AG20443 (cell line): ENCODE measurements at regions not wholly inside any gene's neighbourhood (a gene's known extent, or its start where the extent isn't known, plus 50 kb on each side); places are given as distances from the start of the nearest gene placed in this dataset.
"Not testable (repeated sequence)": the region's sequence is repeated elsewhere in the genome, so short reads cannot be mapped to it uniquely, and the experiment has no call there.

Experiments used
- DNase-seq: peaks from one replicate; pipeline ENCODE4 v3.0.0; 2012; ENCODE audit warnings: low spot score, mixed read lengths

DNA sequence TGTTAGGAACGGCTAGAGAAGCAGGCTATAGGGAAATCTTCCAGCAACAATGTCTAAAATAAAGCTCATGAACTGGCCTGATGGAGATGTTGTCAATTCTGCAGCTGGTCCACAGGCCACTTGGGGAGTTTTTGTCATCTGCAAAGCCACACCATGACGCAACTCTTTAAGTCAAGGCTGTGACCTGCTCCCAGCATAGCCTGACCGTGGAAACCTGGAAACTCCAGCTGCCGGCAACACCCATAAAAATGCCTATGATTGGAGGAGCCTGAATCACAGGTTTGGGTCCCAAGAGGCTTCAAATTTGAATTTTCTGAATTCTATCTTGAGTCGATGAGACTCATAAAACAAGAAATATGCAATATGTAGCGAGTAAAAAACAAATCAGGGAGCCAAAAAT lies 969.2 kb upstream of the PRKX start:
- DNase-seq: no peak

DNA sequence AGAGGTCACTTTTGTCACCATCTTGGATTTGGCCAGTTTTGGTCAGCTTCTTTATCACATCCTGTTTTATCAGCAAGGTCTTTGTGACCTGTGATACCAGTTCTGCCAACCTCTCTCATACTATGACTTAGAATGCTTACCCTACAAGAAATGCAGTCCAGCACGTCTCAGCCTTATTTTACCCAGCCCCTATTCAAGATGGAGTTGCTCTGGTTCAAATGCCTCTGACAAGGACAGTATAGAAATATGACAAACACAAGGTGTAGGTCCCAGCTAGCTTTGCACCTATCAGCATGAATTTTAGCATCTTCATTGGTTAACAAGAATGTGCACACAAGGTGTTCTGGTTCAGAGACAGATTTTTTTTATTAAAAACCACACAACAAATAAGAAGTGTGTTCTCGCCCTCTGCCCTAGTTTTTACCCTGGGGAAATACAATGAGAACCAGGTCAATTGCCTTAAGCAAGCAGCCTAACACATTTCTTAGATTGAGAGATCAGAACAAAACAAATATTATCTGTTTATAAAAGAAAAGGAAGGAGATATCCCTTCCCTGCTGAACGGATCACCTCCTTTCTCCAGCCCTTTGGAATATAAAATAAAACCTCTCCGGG lies 962.3 kb upstream of the PRKX start:
- no peak for DNase-seq

DNA sequence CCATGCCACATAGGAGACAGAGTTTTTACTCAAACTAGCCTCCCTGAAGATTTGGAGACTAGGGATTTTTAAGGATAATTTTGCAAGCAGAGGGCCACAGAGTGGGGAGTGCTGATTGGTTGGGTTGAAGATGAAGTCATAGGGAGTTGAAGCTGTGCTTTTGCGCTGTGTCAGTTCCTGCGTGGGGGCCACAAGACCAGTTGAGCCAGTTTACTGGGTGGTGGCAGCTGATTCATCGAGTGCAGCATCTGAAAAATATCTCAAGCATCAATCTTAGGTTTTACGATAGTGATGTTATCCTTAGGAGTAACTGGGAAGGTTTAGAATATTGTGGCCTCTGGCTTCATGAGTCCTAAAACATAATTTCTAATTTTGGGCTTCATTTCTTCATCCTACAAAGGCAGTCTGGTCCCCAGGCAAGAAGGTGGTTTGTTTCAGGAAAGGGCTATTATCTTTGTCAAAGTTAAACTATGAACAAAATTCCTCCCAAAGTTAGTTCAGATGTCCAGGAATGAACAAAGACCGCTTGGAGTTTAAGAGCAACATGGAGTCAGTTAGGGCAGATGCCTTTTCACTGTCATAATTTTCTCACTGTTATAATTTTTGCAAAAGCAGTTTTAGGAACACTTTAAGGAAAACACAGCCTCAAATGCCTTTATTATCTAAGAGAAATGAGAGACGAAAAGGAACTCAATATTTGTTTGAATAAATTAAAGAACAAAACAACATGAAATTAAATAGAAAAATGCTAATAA lies 960.8 kb upstream of the PRKX start:
- DNase-seq: no peak

DNA sequence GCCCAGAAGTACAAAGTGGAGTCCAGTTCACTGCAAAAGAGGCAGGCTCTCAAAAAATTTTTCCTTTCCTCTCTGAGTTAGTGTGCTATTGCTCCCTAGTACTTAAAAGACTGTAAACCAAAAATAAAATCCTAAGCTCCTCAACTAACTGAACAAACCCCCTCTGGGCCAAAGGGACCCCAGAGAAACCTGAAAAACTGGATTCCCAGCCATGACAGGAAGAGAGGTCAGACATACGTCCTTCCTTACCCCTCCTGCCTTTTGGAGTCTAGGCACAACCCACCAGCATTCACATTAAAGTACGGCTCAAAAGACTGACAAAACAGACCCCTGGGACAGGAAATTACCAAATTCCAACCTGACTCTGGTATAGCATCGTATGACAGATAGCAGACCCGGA lies 957.9 kb upstream of the PRKX start:
- no peak for DNase-seq

DNA sequence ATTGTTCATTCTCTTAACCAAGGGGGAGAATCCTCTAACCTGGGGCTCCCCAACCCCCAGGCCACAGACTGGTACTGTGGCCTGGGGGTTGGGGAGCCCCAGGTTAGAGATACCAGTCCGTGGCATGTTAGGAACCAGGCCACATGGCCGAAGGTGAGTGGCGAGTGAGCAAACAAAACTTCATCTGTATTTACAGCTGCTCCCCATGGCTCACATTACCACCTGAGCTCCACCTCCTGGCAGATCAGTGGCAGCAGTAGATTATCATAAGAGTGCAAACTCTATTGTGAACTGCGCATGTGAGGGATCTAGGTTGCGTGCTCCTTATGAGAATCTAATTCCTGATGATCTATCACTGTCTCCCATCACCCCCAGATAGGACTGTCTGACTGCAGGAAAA lies 957.2 kb upstream of the PRKX start:
- DNase-seq: no peak

DNA sequence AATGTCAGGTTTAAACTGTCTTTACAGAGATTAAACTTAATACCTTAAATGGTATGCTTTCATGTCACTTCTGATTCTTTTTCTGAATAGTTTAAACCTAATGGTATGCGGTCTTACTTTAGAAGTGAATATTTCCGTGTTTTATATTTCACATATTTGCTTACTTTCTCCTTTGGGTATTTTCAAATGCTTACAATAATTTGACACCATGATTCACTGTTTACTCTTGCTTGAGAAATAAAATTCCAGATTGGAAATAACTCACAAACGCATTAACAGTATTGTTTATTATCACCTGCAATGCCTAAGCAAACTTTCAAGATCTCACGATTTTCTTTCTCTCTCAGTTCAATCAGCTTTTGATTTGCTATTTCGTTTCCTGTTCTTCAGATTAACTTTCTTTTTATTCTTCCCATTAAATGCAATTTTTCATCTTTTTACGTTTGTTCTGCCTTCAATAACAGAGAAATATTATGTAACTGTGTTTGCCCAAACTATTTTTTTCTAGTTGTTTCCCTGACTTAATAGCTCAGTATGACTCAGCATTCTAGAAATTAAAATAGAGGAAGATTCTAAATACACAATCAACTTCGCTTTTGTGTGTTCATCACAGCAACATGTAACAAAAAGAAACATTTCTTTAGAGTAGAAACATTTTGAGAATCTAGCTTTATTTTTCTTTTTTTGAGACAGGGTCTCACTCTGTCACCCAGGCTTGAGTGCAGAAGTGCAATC lies 955.5 kb upstream of the PRKX start:
- no peak for DNase-seq

DNA sequence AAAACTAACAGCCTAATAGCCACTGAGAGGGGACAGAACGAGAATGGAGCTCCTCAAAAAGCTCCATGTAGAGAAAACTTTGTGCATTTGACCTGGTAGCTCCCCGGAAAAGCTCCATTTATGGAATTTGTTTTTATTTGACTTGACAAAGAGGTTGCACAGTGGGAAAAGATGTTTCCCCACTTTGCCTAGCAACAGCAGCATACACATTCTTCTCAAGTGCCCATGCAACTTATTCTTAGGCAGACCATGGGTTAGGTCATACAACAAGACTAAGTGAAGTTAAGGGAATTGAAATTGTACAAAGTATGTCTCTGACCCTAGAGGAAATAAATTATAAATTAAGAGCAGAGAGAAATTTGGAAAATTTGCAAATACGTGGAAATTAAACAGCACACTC lies 949.6 kb upstream of the PRKX start:
- DNase-seq: no peak

DNA sequence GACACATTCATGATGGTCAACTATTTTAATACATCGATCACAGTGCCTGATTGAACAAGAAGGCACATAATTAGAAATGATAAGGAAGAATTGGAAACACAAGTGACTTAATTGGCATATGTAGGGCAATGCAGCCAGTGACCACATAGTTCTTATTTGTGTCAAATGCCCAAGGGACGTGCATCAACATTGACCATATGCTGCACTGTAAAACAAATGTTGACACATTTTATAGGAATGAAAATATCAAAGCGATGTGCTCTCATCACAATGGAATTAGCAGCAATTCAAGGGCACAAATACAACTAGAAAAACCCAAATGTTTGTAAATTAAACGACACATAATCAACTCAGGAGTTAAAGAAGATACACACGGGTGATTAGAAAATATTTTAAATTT lies 948.3 kb upstream of the PRKX start:
- no peak for DNase-seq

DNA sequence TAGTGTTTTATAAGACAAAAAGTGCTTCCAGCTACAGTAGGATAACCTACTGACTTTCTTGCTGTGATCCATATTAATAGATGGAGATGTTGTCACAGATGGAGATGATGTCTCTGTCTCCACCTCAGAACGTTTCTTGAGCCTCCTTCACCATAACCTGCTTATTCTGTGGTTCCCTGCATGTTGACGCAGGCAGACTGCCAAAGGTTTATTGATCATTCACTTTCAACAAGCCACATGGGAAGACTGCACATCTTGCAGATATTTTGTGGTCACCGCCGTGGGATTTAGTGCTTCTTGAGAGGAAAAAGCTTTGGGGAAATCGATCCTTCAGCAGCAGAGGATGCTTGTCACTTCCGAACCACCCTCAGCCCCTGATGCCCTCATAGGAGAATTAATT lies 943.0 kb upstream of the PRKX start:
- DNase-seq: no peak

DNA sequence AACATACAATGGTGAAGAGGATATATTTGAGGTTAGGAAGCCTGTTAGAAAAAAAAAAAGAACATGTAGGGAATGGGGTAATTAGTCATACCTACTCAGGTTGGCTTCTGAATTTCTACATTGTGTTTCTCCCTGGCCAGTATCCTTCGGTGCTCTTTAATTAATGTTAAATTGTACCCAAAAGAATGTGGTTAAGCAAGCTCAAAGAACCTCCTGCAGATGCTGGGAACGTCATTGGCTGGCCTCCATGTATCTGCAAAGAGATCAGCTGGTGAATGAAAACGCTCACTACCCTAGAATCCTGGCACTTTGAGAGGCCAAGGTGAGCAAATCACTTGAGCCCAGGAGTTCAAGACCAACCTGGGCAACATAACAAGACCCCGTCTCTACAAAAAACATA lies 942.3 kb upstream of the PRKX start:
- no peak for DNase-seq

DNA sequence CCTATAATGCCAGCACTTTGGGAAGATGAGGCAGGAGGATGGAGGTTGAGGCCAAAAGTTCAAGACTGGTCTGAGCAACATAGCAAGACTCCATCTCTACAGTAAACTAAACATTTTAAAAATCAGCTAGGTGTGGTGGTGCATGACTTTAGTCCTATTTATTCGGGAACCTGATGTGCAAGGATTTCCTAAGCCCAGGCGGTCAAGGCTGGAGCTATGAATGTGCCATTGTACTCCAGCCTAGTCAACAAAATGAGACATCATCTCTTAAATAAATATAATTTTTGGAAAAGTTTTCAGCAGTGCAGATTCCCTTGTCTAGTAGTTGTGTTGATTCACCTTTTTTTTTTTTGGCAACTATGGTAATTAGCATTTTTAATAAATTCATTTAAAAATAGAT lies 928.7 kb upstream of the PRKX start:
- DNase-seq: no peak

DNA sequence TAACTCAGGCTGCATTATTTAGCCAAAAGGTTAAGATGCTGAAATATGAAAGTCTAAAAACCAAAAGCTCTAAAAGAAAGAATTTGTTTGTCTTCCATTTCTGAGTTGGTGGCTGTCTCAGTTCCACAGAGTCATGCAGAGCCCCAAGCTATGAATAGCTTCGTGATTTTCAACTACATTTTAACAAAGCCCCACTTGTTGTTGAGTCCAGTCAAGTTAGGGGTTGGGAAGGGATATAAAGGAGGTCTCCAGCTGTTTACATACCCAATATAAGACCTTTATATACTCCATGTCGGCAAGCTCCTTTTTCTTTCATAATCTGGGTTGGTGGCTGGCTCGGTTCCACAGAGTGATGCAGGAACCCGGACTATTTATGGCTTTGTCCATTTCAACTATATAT lies 924.6 kb upstream of the PRKX start:
- DNase-seq: no peak

DNA sequence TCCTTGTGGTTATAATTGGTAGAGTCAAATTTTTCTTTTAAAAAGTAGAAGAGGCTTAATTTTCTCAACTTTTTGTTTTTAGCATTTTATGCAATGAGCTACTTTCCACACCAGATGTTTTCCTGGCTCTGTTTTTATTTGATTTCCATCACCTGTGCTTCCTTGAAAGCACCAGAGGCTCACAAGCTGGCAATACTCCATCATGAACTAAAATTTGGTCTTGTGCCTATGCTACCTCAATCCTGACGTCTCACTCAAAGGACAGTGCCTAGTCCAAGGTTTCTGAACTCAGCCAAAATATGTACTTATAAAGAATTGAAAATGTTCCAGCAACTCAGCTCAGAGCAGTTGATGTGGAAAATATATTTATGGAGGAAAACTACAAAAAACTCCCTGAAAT lies 914.0 kb upstream of the PRKX start:
- DNase-seq: no peak

DNA sequence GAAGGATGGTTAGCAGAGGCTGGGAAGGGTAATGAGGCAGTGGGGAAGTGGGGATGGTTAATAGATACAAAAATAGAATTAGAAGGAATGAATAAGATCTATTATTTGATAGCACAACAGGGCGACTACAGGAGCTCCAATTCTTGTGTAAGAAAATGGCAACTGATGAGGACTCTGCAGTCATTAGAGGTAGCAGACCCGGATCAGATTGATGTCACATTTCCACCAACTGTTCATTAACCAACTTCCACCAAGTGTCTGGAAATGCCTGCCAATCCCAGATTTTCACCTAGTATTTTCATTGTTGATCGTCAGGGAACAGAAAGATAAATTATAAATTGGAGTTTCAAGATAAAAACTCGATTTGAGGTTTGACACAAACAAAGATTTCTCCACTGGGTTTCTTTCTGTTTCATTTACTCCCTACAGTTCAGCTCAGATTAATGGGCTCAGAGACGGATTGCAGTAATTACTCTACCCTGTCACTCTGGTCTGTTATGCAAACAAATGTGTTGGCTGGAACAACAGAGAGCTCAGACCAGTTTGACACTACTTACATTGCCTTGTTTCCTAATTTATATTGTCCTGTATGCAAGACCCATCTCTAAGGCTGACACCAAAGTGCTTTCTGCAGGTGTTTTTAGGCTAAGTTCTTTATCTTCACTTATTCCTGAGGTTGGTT lies 909.2 kb upstream of the PRKX start:
- no peak for DNase-seq

DNA sequence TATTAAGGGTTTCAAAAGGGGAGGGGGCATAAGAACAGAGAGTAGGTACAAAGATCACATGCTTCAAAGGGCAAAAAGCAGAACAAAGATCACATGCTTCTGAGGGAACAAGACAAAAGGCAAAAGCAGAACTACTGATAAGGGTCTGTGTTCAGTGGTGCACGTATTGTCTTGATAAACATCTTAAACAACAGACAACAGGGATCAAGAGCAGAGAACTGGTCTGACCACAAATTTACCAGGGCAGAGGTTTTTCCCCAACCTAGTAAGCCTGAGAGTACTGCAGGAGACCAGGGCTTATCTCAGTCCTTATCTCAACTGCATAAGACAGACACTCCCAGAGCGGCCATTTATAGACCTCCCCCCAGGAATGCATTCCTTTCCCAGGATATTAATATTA lies 900.2 kb upstream of the PRKX start:
- DNase-seq: not testable (repeated sequence)

DNA sequence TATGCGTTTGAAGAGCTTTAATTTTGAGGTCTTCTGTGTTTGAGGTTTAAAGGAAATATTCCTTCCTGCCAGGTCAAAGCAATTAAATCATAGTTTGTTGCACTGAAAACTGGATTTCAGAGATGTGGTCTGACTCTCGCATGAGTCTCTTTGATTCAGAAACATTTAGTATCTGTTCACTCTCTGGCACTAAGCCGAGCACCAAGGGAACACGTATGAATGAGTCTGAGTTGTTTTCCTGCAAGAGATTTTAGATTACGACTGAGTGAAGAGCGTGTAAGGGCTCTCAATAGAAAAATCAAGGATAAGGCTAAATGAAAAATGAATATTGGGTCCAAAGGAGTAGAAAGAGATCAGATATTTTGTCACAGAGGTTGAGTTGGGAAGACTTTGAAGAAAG lies 875.4 kb upstream of the PRKX start:
- DNase-seq: no peak

DNA sequence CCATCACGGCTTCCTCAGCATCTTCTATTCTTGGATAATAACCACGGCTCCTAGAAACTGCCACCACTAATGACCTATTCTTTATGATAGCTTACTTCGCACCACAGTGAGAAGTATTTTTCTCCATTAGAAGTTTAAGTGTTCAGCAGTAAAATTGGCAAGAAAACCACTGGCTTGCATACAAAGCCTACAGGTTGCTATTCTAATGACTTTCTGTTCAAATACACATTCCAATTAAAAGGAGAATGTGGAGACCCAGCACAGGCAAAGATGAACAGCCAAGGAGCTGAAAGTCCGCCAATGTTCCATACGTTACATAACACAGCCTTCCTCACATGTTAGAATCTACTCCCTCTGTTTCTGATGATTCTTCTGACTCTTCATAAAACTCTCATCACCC lies 875.0 kb upstream of the PRKX start:
- DNase-seq: no peak

DNA sequence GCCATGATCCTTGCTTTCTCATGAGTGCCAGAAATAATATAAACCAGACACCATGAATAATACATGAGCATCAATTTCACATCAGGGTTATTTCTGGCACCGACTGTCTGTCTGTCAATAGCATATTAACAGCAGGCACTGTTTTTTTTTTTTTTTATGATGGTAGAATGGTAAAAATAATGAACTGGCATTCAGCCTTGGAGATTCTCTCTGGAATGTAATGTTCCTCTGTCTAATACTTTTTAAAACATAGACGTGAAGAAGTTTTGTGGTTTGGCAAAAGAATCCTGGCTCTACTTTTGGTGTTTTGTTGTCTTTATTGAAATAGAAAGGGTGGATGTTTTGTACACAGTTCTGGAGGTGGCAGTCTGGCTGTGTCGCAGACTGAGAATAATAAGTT lies 874.6 kb upstream of the PRKX start:
- DNase-seq: no peak

DNA sequence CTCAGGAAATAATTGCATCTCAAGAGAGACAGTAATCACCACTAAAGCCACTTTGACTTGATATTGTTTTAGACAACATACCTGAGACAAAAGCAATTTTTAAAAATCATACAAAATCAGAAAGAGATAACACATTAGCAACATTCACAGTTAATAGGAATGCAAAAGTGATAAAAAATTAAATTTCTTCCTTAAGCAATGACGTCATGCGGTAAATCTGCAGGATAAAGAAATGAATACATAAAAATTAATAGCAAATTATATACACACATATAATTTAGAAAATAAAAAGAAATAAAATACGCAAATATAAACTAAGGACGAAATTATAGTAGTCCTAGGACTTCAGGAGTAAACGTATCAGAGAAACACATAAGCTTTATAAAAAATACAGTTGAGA lies 866.5 kb upstream of the PRKX start:
- DNase-seq: no peak

DNA sequence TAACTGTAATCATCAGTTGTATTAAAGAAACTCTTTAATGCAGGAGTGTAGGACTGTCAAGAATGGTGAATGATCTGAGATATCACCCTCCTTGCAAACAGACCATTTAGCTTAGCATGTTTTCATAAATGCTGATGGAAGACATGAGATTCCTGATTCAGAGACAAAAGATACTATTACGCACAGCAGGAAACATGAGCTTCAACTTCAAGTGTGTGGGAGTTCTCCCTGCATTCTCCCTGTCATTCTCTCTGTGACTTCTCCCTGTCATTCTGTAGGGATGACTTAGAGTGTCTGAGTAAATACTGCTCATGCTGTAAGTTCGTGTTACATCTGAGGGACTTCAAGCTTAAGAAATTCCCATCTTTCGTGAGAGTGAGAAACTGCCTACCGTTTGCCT lies 866.0 kb upstream of the PRKX start:
- DNase-seq: no peak

DNA sequence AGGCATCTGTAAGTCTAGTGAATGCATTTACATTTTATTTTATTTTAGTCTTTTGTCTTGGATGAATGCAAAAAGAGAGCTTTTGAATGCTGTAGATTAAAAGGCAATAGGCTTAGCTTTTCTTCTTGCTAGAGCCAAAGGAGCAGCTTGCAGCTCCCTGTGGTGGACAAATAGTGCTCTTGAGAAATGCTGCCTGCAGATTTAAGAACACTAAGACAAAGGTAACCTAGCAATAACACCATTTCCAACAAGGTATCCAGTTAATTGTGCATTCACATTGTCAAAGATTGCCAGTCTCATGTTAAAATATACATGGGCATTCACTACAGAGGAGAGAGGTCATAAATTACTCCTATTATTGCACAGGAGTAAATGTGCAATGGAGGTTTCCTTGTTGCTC lies 859.2 kb upstream of the PRKX start:
- no peak for DNase-seq

DNA sequence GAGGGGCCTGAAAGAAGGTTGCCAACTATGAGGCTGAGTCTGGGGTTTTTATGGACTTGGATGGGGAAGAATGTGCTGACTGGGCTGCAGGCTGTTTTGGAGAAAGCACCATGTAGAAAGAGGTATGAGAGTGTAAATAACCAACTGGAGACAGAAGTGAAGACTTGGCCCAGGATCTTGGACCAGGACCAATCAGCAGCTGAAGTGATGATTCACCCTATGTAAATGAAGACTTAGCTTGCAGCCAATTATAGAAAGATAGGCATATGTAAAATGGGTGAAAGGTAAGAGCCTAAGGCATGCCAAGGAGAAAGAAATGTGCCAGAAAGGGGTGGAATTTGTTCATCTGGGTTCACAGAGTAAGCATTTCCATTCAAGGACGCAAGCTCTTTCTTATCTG lies 856.7 kb upstream of the PRKX start:
- no peak for DNase-seq

DNA sequence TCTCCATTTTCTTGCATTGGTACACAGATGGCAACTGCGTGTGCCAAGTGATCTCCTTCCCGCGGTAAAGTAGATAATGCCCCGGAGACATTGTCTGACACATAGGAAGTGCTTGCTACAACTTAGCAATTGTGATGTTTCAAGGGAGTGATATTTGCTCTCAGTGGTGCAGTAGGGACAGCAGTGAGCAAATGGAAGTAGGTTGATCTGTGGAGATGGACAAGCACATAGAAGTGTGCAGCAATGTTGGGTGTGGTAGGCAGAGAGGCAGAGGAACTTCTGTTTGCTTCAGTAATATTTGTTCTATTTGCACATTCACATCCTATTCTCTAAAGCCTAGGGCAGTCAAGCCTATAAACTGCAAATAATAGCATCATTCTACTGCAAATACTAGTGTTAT lies 846.7 kb upstream of the PRKX start:
- no peak for DNase-seq
